ENCODE measurements at regions not wholly inside any gene's neighbourhood (a gene's known extent, or its start where the extent isn't known, plus 50 kb on each side); places are given as distances from the start of the nearest gene placed in this dataset.

DNA sequence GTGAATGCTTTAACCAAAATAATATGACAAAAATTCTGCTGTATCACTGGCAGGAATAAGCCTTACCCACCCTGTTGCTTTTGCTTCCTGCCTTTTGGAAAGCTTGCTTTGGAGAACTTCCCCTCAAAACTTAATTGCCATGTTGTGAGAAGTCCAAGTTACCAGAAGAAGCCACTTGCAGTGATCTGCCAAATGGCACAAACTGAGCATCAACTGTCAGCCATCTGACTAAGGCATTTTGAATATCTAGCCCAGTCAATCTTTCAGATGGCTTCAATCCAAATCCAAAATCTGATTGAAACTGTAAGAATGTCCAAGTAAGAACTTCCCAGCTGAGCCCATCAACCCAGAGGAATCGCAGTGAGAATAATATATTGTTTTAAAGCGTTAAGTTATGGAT, 216.5 kb upstream of the ZC3H15 start (continued):
- TF ChIP-seq, protein P1, sequence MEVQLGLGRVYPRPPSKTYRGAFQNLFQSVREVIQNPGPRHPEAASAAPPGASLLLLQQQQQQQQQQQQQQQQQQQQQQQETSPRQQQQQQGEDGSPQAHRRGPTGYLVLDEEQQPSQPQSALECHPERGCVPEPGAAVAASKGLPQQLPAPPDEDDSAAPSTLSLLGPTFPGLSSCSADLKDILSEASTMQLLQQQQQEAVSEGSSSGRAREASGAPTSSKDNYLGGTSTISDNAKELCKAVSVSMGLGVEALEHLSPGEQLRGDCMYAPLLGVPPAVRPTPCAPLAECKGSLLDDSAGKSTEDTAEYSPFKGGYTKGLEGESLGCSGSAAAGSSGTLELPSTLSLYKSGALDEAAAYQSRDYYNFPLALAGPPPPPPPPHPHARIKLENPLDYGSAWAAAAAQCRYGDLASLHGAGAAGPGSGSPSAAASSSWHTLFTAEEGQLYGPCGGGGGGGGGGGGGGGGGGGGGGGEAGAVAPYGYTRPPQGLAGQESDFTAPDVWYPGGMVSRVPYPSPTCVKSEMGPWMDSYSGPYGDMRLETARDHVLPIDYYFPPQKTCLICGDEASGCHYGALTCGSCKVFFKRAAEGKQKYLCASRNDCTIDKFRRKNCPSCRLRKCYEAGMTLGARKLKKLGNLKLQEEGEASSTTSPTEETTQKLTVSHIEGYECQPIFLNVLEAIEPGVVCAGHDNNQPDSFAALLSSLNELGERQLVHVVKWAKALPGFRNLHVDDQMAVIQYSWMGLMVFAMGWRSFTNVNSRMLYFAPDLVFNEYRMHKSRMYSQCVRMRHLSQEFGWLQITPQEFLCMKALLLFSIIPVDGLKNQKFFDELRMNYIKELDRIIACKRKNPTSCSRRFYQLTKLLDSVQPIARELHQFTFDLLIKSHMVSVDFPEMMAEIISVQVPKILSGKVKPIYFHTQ (CRISPR knock-in tag; IDR thresholded peaks at IDR 0.05), result no peak
- TF ChIP-seq NR3C1 (CRISPR knock-in tag; conservative IDR thresholded peaks at IDR 0.05; ENCODE audit: low read depth), result no peak
- TF ChIP-seq PREB (CRISPR knock-in tag; IDR thresholded peaks at IDR 0.05; ENCODE audit: borderline replicate concordance), result no peak
- TF ChIP-seq FOXJ3 (CRISPR knock-in tag; IDR thresholded peaks at IDR 0.05; ENCODE audit: borderline replicate concordance), result no peak
- no peak for TF ChIP-seq IRF2 (CRISPR knock-in tag; IDR thresholded peaks at IDR 0.05; ENCODE audit: borderline replicate concordance, low read depth)
- no peak for TF ChIP-seq ZNF121 (CRISPR knock-in tag; IDR thresholded peaks at IDR 0.05)
- no peak for TF ChIP-seq FOXP1 (CRISPR knock-in tag; IDR thresholded peaks at IDR 0.05; ENCODE audit: borderline replicate concordance)
- no peak for TF ChIP-seq ESRRA (CRISPR knock-in tag; IDR thresholded peaks at IDR 0.05; ENCODE audit: borderline replicate concordance)
- no peak for TF ChIP-seq NFYB (CRISPR knock-in tag; conservative IDR thresholded peaks at IDR 0.05; ENCODE audit: low read depth)

- TF ChIP-seq, protein P2, sequence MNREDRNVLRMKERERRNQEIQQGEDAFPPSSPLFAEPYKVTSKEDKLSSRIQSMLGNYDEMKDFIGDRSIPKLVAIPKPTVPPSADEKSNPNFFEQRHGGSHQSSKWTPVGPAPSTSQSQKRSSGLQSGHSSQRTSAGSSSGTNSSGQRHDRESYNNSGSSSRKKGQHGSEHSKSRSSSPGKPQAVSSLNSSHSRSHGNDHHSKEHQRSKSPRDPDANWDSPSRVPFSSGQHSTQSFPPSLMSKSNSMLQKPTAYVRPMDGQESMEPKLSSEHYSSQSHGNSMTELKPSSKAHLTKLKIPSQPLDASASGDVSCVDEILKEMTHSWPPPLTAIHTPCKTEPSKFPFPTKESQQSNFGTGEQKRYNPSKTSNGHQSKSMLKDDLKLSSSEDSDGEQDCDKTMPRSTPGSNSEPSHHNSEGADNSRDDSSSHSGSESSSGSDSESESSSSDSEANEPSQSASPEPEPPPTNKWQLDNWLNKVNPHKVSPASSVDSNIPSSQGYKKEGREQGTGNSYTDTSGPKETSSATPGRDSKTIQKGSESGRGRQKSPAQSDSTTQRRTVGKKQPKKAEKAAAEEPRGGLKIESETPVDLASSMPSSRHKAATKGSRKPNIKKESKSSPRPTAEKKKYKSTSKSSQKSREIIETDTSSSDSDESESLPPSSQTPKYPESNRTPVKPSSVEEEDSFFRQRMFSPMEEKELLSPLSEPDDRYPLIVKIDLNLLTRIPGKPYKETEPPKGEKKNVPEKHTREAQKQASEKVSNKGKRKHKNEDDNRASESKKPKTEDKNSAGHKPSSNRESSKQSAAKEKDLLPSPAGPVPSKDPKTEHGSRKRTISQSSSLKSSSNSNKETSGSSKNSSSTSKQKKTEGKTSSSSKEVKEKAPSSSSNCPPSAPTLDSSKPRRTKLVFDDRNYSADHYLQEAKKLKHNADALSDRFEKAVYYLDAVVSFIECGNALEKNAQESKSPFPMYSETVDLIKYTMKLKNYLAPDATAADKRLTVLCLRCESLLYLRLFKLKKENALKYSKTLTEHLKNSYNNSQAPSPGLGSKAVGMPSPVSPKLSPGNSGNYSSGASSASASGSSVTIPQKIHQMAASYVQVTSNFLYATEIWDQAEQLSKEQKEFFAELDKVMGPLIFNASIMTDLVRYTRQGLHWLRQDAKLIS (CRISPR knock-in tag; IDR thresholded peaks at IDR 0.05; ENCODE audit: borderline replicate concordance), result no peak
- TF ChIP-seq ESRRA (CRISPR knock-in tag; IDR thresholded peaks at IDR 0.05; ENCODE audit: borderline replicate concordance) (no peak), ELF4 (CRISPR knock-in tag; IDR thresholded peaks at IDR 0.05; ENCODE audit: low read depth) (no peak), ZNF671 (CRISPR knock-in tag; IDR thresholded peaks at IDR 0.05) (no peak), RORB (CRISPR knock-in tag; IDR thresholded peaks at IDR 0.05) (no peak), GABPB1 (CRISPR knock-in tag; IDR thresholded peaks at IDR 0.05) (no peak), TP53 (CRISPR knock-in tag; IDR thresholded peaks at IDR 0.05) (no peak), IRF2 (CRISPR knock-in tag; IDR thresholded peaks at IDR 0.05; ENCODE audit: borderline replicate concordance, low read depth) (no peak), TEAD4 (CRISPR knock-in tag; IDR thresholded peaks at IDR 0.05) (no peak), JAZF1 (CRISPR knock-in tag; IDR thresholded peaks at IDR 0.05) (no peak), IRF1 (CRISPR knock-in tag; IDR thresholded peaks at IDR 0.05) (no peak), EMX1 (CRISPR knock-in tag; IDR thresholded peaks at IDR 0.05) (no peak), SMAD3 (CRISPR knock-in tag; IDR thresholded peaks at IDR 0.05; ENCODE audit: borderline replicate concordance) (no peak), GRHL2 (CRISPR knock-in tag; IDR thresholded peaks at IDR 0.05; ENCODE audit: insufficient replicate concordance, severe bottlenecking) (no peak), CBFB (CRISPR knock-in tag; IDR thresholded peaks at IDR 0.05; ENCODE audit: low read depth) (no peak)
- TF ChIP-seq, protein P3, sequence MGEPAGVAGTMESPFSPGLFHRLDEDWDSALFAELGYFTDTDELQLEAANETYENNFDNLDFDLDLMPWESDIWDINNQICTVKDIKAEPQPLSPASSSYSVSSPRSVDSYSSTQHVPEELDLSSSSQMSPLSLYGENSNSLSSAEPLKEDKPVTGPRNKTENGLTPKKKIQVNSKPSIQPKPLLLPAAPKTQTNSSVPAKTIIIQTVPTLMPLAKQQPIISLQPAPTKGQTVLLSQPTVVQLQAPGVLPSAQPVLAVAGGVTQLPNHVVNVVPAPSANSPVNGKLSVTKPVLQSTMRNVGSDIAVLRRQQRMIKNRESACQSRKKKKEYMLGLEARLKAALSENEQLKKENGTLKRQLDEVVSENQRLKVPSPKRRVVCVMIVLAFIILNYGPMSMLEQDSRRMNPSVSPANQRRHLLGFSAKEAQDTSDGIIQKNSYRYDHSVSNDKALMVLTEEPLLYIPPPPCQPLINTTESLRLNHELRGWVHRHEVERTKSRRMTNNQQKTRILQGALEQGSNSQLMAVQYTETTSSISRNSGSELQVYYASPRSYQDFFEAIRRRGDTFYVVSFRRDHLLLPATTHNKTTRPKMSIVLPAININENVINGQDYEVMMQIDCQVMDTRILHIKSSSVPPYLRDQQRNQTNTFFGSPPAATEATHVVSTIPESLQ (CRISPR knock-in tag; IDR thresholded peaks at IDR 0.05), result no peak
- no peak overlapping the region for H3K4me3 Mint-ChIP-seq
- no peaks in the 10 kb centered on the region for H3K27me3 Mint-ChIP-seq (ENCODE audit: low read depth)
- ChIA-PET POLR2A (no interaction called here), CTCF (no interaction called here)
- no peak overlapping the region for H3K27ac Mint-ChIP-seq
- peaks cover 12% of the 10 kb centered on the region for H3K9me3 Mint-ChIP-seq
- ATAC-seq (no peak), DNase-seq (ENCODE audit: low spot score) (no peak)
- H3K4me1 Mint-ChIP-seq, result peaks cover 10% of the 10 kb centered on the region
- peaks cover 9% of the 10 kb centered on the region for H3K36me3 Mint-ChIP-seq
Measured at GRCh38 chr2:186273953-186274352, 212.1 kb upstream of the ZC3H15 start.

Measured in WTC11 (cell line).